Keratinocyte (primary cell): ENCODE measurements at regions not wholly inside any gene's neighbourhood (a gene's known extent, or its start where the extent isn't known, plus 50 kb on each side); places are given as distances from the start of the nearest gene placed in this dataset.

ENCODE experiments used
- DNase-seq: peaks from one replicate; pipeline ENCODE4 v3.0.0-alpha.2; 2011; ENCODE audit warnings: low read depth, missing footprints, low spot score
- FAIRE-seq: peaks from 2 replicates; lab custom pipeline; 2011; peaks lifted over from hg19 to GRCh38; lab: Jason Lieb, UNC
- H2AFZ ChIP-seq: 2 replicates; pipeline ENCODE4 v1.6.0; 2012; ENCODE audit warnings: low read length, control low read depth, inconsistent platforms; ENCODE audit not compliant: control insufficient read depth
- H3K27ac ChIP-seq: 2 replicates; pipeline ENCODE4 v1.5.1; 2011; ENCODE audit warnings: low read length; ENCODE audit not compliant: control insufficient read depth, insufficient read depth
- H3K27me3 ChIP-seq: 3 replicates; pipeline ENCODE4 v1.6.0; 2011; ENCODE audit warnings: low read length; ENCODE audit not compliant: control insufficient read depth, insufficient read depth; ENCODE audit errors: extremely low read depth
- H3K36me3 ChIP-seq, 2 experiments: 2 replicates in 1 of 2; 3 replicates in 1 of 2; pipeline ENCODE4 v1.5.1; 2011; ENCODE audit warnings: low read length in 2 of 2, mild to moderate bottlenecking in 1 of 2; ENCODE audit not compliant: control insufficient read depth in 2 of 2, insufficient read depth in 2 of 2; ENCODE audit errors: extremely low read depth in 1 of 2
- H3K4me1 ChIP-seq: 3 replicates; pipeline ENCODE4 v1.5.1; 2011; ENCODE audit warnings: low read length; ENCODE audit not compliant: control insufficient read depth, insufficient read depth; ENCODE audit errors: extremely low read depth
- H3K4me2 ChIP-seq: 3 replicates; pipeline ENCODE4 v1.6.0; 2011; ENCODE audit warnings: low read depth, low read length; ENCODE audit not compliant: control insufficient read depth, insufficient read depth; ENCODE audit errors: extremely low read depth
- H3K4me3 ChIP-seq, 3 experiments: fragments of 200-600 bp in 1 of 3; sonication (generic) in 1 of 3; 2 replicates in 2 of 3; 3 replicates in 1 of 3; pipeline ENCODE4 v1.5.1; 2011 to 2016; ENCODE audit warnings: low read length in 3 of 3, mild to moderate bottlenecking in 3 of 3, control low read depth in 2 of 3, inconsistent platforms in 1 of 3, low read depth in 1 of 3, mixed read lengths in 1 of 3, mixed run types in 1 of 3, moderate library complexity in 1 of 3; ENCODE audit not compliant: control insufficient read depth in 2 of 3, insufficient read depth in 2 of 3; ENCODE audit errors: extremely low read depth in 1 of 3
- H3K79me2 ChIP-seq: 2 replicates; pipeline ENCODE4 v1.6.0; 2012; ENCODE audit warnings: low read length; ENCODE audit not compliant: control insufficient read depth, insufficient read depth
- H3K9ac ChIP-seq: 3 replicates; pipeline ENCODE4 v1.6.0; 2011; ENCODE audit warnings: low read length; ENCODE audit not compliant: control insufficient read depth, insufficient read depth; ENCODE audit errors: extremely low read depth
- H3K9me1 ChIP-seq: 3 replicates; pipeline ENCODE4 v1.6.0; 2011; ENCODE audit warnings: low read length; ENCODE audit not compliant: control insufficient read depth, insufficient read depth; ENCODE audit errors: extremely low read depth
- H3K9me3 ChIP-seq: 2 replicates; pipeline ENCODE4 v1.5.1; 2012; ENCODE audit warnings: low read depth, low read length; ENCODE audit not compliant: control insufficient read depth
- H4K20me1 ChIP-seq: 3 replicates; pipeline ENCODE4 v1.6.0; 2011; ENCODE audit warnings: low read length; ENCODE audit not compliant: control insufficient read depth, insufficient read depth; ENCODE audit errors: extremely low read depth
- EZH2 ChIP-seq: IDR thresholded peaks from one replicate; pipeline ENCODE4 v1.6.1; 2012; ENCODE audit warnings: inconsistent platforms, mild to moderate bottlenecking, low read length, moderate library complexity
- dilution Hi-C: fragments of 300-500 bp; cut with MboI; formaldehyde crosslinking; loops from one replicate; pipeline ENCODE4 v1.7.0; 2020; ENCODE audit warnings: low sequenced_read_pairs; ENCODE audit not compliant: extremely low pct_ligation_motif_present
- TF ChIP-seq, protein P1 (sequence below), 3 experiments: IDR thresholded peaks in 1 of 3; conservative IDR thresholded peaks in 1 of 3; optimal IDR thresholded peaks in 1 of 3; 2 replicates in 2 of 3; 3 replicates in 1 of 3; pipeline versions ENCODE3 to v1.5.1; 2011; ENCODE audit warnings: low read length in 3 of 3, mild to moderate bottlenecking in 3 of 3, moderate library complexity in 2 of 3, control low read depth in 1 of 3, inconsistent platforms in 1 of 3; ENCODE audit not compliant: insufficient read depth in 2 of 3; ENCODE audit errors: extremely low read depth in 1 of 3

DNA sequence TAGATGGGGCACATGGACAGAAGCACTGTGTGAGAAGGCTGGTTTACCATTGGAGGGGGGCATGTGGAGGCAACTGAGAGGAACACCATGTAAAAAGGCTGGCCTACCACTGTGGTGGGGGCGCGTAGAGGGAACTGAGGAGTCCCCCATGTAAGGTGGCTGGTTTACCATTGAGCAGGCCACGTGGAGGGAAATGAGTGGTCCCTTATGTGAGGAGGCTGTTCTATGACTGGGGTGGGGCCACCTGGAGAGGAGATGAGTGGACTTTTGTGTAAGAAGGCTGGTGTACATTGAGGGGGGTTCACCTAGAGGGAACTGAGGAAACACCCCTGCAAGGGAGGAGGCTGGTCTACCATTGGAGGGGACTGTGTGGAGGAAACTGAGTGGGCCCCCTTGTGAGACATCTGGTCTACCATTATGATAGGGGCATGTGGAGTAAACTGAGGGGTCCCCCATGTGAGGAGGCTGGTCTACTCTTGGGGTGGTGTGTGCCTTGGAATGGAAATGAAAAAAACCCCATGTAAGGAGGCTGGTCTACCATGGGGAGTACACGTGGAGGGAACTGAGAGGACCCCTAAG is 156.9 kb downstream of the FBLN2 start:
- dilution Hi-C loops: no loop called here
- Histone ChIP-seq H2AFZ (no peak overlapping the region), H3K9me1 (no peaks in the 10 kb centered on the region), H3K4me3 (no peak overlapping the region), H4K20me1 (no peaks in the 10 kb centered on the region), H3K9me3 (no peaks in the 10 kb centered on the region), H3K27ac (no peak overlapping the region), H3K4me2 (no peak overlapping the region), H3K27me3 (no peaks in the 10 kb centered on the region), H3K79me2 (no peaks in the 10 kb centered on the region), H3K4me1 (no peaks in the 10 kb centered on the region), H3K36me3 (no peaks in the 10 kb centered on the region), H3K9ac (no peak overlapping the region)
- FAIRE-seq (no peak), DNase-seq (no peak)
- TF ChIP-seq, protein P1, sequence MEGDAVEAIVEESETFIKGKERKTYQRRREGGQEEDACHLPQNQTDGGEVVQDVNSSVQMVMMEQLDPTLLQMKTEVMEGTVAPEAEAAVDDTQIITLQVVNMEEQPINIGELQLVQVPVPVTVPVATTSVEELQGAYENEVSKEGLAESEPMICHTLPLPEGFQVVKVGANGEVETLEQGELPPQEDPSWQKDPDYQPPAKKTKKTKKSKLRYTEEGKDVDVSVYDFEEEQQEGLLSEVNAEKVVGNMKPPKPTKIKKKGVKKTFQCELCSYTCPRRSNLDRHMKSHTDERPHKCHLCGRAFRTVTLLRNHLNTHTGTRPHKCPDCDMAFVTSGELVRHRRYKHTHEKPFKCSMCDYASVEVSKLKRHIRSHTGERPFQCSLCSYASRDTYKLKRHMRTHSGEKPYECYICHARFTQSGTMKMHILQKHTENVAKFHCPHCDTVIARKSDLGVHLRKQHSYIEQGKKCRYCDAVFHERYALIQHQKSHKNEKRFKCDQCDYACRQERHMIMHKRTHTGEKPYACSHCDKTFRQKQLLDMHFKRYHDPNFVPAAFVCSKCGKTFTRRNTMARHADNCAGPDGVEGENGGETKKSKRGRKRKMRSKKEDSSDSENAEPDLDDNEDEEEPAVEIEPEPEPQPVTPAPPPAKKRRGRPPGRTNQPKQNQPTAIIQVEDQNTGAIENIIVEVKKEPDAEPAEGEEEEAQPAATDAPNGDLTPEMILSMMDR (optimal IDR thresholded peaks at IDR 0.05 in 1 of 3, IDR thresholded peaks at IDR 0.05 in 1 of 3, conservative IDR thresholded peaks at IDR 0.05 in 1 of 3; ENCODE audit: extremely low read depth in 1 of 3, insufficient read depth in 2 of 3, low read length in 3 of 3): no peak
- TF ChIP-seq EZH2: no peak

- no peaks in the 10 kb centered on the region for H3K9me1 ChIP-seq
- H3K9ac ChIP-seq: no peak overlapping the region
- no peak overlapping the region for H2AFZ ChIP-seq
- no peaks in the 10 kb centered on the region for H3K79me2 ChIP-seq
- H3K4me3 ChIP-seq: no peak overlapping the region
- dilution Hi-C loops: no loop called here
- TF ChIP-seq, protein P1 (optimal IDR thresholded peaks at IDR 0.05 in 1 of 3, IDR thresholded peaks at IDR 0.05 in 1 of 3, conservative IDR thresholded peaks at IDR 0.05 in 1 of 3; ENCODE audit: extremely low read depth in 1 of 3, insufficient read depth in 2 of 3, low read length in 3 of 3): no peak
- no peak for TF ChIP-seq EZH2
- no peaks in the 10 kb centered on the region for H3K9me3 ChIP-seq
- H3K4me2 ChIP-seq: no peak overlapping the region
- H3K27ac ChIP-seq: no peak overlapping the region
- H3K36me3 ChIP-seq: no peaks in the 10 kb centered on the region
- FAIRE-seq (no peak), DNase-seq (no peak)
- H3K27me3 ChIP-seq: no peaks in the 10 kb centered on the region
- H4K20me1 ChIP-seq: no peaks in the 10 kb centered on the region
- no peaks in the 10 kb centered on the region for H3K4me1 ChIP-seq
These were observed 156.1 kb downstream of the FBLN2 start for GRCh38 chr3:13705051-13705450.
